GM23338 (cell line): ENCODE measurements at regions not wholly inside any gene's neighbourhood (a gene's known extent, or its start where the extent isn't known, plus 50 kb on each side); places are given as distances from the start of the nearest gene placed in this dataset.

Experiments used
- ATAC-seq: fragments of 200-7000 bp; cut with Tn5 transposase; 3 replicates; pipeline ENCODE4 v1.9.1; 2020
- DNase-seq: peaks from one replicate; pipeline ENCODE4 v3.0.0-alpha.2; 2015; ENCODE audit warnings: low spot score
- H2AFZ ChIP-seq: fragments of 200-600 bp; sonication (generic); 2 replicates; pipeline ENCODE4 v1.8.0; 2016; ENCODE audit warnings: antibody characterized with exemption, mild to moderate bottlenecking, moderate library complexity
- H3F3A ChIP-seq: fragments of 200-600 bp; sonication (generic); replicated peaks from 2 replicates; pipeline ENCODE4 v1.8.0; 2017; ENCODE audit warnings: antibody characterized with exemption, mixed run types, low read depth
- H3K27ac ChIP-seq: fragments of 200-600 bp; sonication (generic); 2 replicates; pipeline ENCODE4 v1.6.1; 2016; ENCODE audit warnings: low read depth
- H3K27me3 ChIP-seq: fragments of 200-600 bp; sonication (generic); 2 replicates; pipeline ENCODE4 v1.8.0; 2016; ENCODE audit warnings: mild to moderate bottlenecking, mixed run types, moderate library complexity; ENCODE audit not compliant: insufficient read depth
- H3K36me3 ChIP-seq: fragments of 200-600 bp; sonication (generic); 2 replicates; pipeline ENCODE4 v1.8.0; 2016; ENCODE audit warnings: mild to moderate bottlenecking; ENCODE audit not compliant: insufficient read depth
- H3K4me1 ChIP-seq: fragments of 200-600 bp; sonication (generic); 2 replicates; pipeline ENCODE4 v1.8.0; 2016; ENCODE audit warnings: mild to moderate bottlenecking, moderate library complexity; ENCODE audit not compliant: insufficient read depth
- H3K4me2 ChIP-seq: fragments of 200-600 bp; sonication (generic); 2 replicates; pipeline ENCODE4 v1.7.1; 2017; ENCODE audit warnings: mixed run types
- H3K4me3 ChIP-seq: fragments of 200-600 bp; sonication (generic); 2 replicates; pipeline ENCODE4 v1.6.1; 2016; ENCODE audit warnings: mixed run types
- H3K79me2 ChIP-seq: fragments of 200-600 bp; sonication (generic); replicated peaks from 2 replicates; pipeline ENCODE4 v1.8.0; 2017; ENCODE audit warnings: mild to moderate bottlenecking; ENCODE audit not compliant: insufficient read depth
- H3K9me2 ChIP-seq: fragments of 200-600 bp; sonication (generic); 2 replicates; pipeline ENCODE4 v1.8.0; 2017; ENCODE audit not compliant: insufficient read depth
- H4K20me1 ChIP-seq: fragments of 200-600 bp; sonication (generic); replicated peaks from 2 replicates; pipeline ENCODE4 v1.8.0; 2017; ENCODE audit warnings: mild to moderate bottlenecking; ENCODE audit not compliant: insufficient read depth
- H3K27ac Mint-ChIP-seq: 2 replicates; pipeline ENCODE4 v1.8.0; 2020; ENCODE audit warnings: inconsistent platforms, mild to moderate bottlenecking, moderate library complexity, mixed read lengths
- H3K27me3 Mint-ChIP-seq: 3 replicates; pipeline ENCODE4 v1.8.0; 2022; ENCODE audit warnings: low read depth, mild to moderate bottlenecking, moderate library complexity, mixed read lengths, inconsistent platforms; ENCODE audit not compliant: insufficient read depth, poor library complexity
- H3K36me3 Mint-ChIP-seq: 3 replicates; pipeline ENCODE4 v1.8.0; 2021; ENCODE audit warnings: low read depth, mild to moderate bottlenecking, inconsistent platforms, moderate library complexity, mixed read lengths
- H3K4me1 Mint-ChIP-seq: 3 replicates; pipeline ENCODE4 v1.8.0; 2020; ENCODE audit warnings: mild to moderate bottlenecking, inconsistent platforms, mixed read lengths
- H3K4me3 Mint-ChIP-seq: 3 replicates; pipeline ENCODE4 v1.8.0; 2021; ENCODE audit warnings: moderate library complexity, mild to moderate bottlenecking, inconsistent platforms, mixed read lengths
- H3K9me3 Mint-ChIP-seq: 3 replicates; pipeline ENCODE4 v1.8.0; 2020; ENCODE audit warnings: moderate library complexity, mild to moderate bottlenecking, inconsistent platforms, mixed read lengths
- JUNB ChIP-seq: IDR thresholded peaks from one replicate; pipeline ENCODE4 v1.6.1; 2016; ENCODE audit warnings: antibody characterized with exemption; ENCODE audit not compliant: unreplicated experiment
- NANOG ChIP-seq: IDR thresholded peaks from 2 replicates; pipeline ENCODE4 v1.6.1; 2016; ENCODE audit warnings: antibody characterized with exemption, borderline replicate concordance
- POLR2AphosphoS5 ChIP-seq: IDR thresholded peaks from 2 replicates; pipeline ENCODE4 v1.6.1; 2016; ENCODE audit warnings: antibody characterized with exemption, low read depth
- STAT1 ChIP-seq: IDR thresholded peaks from one replicate; pipeline ENCODE4 v1.6.1; 2016; ENCODE audit warnings: antibody characterized with exemption; ENCODE audit not compliant: unreplicated experiment
- ZNF114 ChIP-seq: fragments of 250-450 bp; sonication (Bioruptor Pico); IDR thresholded peaks from 2 replicates; pipeline ENCODE4 v1.5.0; 2020; ENCODE audit warnings: mild to moderate bottlenecking, moderate library complexity
- ZNF331 ChIP-seq: fragments of 250-450 bp; sonication (Bioruptor Pico); IDR thresholded peaks from 2 replicates; pipeline ENCODE4 v1.5.0; 2020; ENCODE audit warnings: low read depth, mild to moderate bottlenecking, moderate library complexity
- TF ChIP-seq, protein P1 (sequence below): IDR thresholded peaks from 2 replicates; pipeline ENCODE4 v1.6.1; 2016; ENCODE audit warnings: antibody characterized with exemption
- TF ChIP-seq, protein P2 (sequence below), 2 experiments: fragments of 200-600 bp in 1 of 2; sonication (generic) in 1 of 2; conservative IDR thresholded peaks; 2 replicates each; pipeline versions ENCODE4 v1.5.1 to v1.6.1; 2016 to 2017; ENCODE audit warnings: antibody characterized with exemption in 2 of 2, low read depth in 2 of 2, mild to moderate bottlenecking in 2 of 2, moderate library complexity in 1 of 2
- TF ChIP-seq, protein P3 (sequence below): fragments of 250-450 bp; sonication (Bioruptor Pico); IDR thresholded peaks from 2 replicates; pipeline ENCODE4 v1.5.0; 2020; ENCODE audit warnings: mild to moderate bottlenecking, moderate library complexity

DNA sequence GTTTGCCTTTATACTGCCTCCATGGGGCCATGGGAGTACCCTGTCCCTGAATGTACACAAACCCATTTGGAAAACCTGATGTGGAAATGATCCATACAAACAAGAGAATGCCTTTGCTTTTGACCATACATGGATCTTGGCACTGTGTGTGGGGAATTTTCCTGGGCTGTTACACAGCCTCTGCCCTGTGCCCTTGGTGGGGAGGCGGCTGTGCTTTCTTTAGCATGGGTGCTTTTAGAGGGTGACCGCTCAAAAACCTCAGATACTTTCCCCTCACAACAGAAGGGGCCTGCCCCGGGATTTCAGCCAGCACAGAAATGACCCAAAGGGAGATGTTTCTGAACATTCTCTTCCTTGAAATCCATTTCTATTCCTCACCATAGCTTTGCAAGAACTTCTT, 194.8 kb downstream of the LMO4 start:
- peaks cover 8% of the 10 kb centered on the region; the same call in 2 of the 3 replicates for H3K4me1 Mint-ChIP-seq
- no peak for ATAC-seq
- TF ChIP-seq NANOG (no peak), POLR2AphosphoS5 (no peak), JUNB (no peak), STAT1 (no peak), ZNF331 (CRISPR knock-in tag) (no peak), ZNF114 (no peak)
- TF ChIP-seq, protein P1, sequence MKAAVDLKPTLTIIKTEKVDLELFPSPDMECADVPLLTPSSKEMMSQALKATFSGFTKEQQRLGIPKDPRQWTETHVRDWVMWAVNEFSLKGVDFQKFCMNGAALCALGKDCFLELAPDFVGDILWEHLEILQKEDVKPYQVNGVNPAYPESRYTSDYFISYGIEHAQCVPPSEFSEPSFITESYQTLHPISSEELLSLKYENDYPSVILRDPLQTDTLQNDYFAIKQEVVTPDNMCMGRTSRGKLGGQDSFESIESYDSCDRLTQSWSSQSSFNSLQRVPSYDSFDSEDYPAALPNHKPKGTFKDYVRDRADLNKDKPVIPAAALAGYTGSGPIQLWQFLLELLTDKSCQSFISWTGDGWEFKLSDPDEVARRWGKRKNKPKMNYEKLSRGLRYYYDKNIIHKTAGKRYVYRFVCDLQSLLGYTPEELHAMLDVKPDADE: no peak
- TF ChIP-seq, protein P2, sequence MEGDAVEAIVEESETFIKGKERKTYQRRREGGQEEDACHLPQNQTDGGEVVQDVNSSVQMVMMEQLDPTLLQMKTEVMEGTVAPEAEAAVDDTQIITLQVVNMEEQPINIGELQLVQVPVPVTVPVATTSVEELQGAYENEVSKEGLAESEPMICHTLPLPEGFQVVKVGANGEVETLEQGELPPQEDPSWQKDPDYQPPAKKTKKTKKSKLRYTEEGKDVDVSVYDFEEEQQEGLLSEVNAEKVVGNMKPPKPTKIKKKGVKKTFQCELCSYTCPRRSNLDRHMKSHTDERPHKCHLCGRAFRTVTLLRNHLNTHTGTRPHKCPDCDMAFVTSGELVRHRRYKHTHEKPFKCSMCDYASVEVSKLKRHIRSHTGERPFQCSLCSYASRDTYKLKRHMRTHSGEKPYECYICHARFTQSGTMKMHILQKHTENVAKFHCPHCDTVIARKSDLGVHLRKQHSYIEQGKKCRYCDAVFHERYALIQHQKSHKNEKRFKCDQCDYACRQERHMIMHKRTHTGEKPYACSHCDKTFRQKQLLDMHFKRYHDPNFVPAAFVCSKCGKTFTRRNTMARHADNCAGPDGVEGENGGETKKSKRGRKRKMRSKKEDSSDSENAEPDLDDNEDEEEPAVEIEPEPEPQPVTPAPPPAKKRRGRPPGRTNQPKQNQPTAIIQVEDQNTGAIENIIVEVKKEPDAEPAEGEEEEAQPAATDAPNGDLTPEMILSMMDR (conservative IDR thresholded peaks at IDR 0.05; ENCODE audit: low read depth in 2 of 2): no peak
- TF ChIP-seq, protein P3, sequence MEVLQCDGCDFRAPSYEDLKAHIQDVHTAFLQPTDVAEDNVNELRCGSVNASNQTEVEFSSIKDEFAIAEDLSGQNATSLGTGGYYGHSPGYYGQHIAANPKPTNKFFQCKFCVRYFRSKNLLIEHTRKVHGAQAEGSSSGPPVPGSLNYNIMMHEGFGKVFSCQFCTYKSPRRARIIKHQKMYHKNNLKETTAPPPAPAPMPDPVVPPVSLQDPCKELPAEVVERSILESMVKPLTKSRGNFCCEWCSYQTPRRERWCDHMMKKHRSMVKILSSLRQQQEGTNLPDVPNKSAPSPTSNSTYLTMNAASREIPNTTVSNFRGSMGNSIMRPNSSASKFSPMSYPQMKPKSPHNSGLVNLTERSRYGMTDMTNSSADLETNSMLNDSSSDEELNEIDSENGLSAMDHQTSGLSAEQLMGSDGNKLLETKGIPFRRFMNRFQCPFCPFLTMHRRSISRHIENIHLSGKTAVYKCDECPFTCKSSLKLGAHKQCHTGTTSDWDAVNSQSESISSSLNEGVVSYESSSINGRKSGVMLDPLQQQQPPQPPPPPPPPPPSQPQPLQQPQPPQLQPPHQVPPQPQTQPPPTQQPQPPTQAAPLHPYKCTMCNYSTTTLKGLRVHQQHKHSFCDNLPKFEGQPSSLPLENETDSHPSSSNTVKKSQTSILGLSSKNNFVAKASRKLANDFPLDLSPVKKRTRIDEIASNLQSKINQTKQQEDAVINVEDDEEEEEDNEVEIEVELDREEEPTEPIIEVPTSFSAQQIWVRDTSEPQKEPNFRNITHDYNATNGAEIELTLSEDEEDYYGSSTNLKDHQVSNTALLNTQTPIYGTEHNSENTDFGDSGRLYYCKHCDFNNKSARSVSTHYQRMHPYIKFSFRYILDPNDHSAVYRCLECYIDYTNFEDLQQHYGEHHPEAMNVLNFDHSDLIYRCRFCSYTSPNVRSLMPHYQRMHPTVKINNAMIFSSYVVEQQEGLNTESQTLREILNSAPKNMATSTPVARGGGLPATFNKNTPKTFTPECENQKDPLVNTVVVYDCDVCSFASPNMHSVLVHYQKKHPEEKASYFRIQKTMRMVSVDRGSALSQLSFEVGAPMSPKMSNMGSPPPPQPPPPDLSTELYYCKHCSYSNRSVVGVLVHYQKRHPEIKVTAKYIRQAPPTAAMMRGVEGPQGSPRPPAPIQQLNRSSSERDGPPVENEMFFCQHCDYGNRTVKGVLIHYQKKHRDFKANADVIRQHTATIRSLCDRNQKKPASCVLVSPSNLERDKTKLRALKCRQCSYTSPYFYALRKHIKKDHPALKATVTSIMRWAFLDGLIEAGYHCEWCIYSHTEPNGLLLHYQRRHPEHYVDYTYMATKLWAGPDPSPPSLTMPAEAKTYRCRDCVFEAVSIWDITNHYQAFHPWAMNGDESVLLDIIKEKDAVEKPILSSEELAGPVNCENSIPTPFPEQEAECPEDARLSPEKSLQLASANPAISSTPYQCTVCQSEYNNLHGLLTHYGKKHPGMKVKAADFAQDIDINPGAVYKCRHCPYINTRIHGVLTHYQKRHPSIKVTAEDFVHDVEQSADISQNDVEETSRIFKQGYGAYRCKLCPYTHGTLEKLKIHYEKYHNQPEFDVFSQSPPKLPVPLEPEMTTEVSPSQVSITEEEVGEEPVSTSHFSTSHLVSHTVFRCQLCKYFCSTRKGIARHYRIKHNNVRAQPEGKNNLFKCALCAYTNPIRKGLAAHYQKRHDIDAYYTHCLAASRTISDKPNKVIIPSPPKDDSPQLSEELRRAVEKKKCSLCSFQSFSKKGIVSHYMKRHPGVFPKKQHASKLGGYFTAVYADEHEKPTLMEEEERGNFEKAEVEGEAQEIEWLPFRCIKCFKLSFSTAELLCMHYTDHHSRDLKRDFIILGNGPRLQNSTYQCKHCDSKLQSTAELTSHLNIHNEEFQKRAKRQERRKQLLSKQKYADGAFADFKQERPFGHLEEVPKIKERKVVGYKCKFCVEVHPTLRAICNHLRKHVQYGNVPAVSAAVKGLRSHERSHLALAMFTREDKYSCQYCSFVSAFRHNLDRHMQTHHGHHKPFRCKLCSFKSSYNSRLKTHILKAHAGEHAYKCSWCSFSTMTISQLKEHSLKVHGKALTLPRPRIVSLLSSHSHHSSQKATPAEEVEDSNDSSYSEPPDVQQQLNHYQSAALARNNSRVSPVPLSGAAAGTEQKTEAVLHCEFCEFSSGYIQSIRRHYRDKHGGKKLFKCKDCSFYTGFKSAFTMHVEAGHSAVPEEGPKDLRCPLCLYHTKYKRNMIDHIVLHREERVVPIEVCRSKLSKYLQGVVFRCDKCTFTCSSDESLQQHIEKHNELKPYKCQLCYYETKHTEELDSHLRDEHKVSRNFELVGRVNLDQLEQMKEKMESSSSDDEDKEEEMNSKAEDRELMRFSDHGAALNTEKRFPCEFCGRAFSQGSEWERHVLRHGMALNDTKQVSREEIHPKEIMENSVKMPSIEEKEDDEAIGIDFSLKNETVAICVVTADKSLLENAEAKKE (CRISPR knock-in tag): no peak

More for the DNA sequence above, 194.8 kb downstream of the LMO4 start:
- H3K9me2 ChIP-seq: peaks cover 3% of the 10 kb centered on the region; the same call in 1 of the 2 replicates
- no peaks in the 10 kb centered on the region for H3K36me3 Mint-ChIP-seq
- no peak overlapping the region for H3K4me2 ChIP-seq
- H3K79me2 ChIP-seq: no peaks in the 10 kb centered on the region
- H3K4me3 Mint-ChIP-seq: no peak overlapping the region
- no peak for DNase-seq
- H3K27me3 Mint-ChIP-seq: no peaks in the 10 kb centered on the region
- H3K27ac Mint-ChIP-seq: no peak overlapping the region
- no peaks in the 10 kb centered on the region for H3F3A ChIP-seq
- H2AFZ ChIP-seq: peak overlapping the region; percentile 69; the same call in 1 of the 2 replicates
- no peaks in the 10 kb centered on the region; the same call in 2 of the 3 replicates for H3K9me3 Mint-ChIP-seq
- H3K27me3 ChIP-seq: no peaks in the 10 kb centered on the region
- H3K4me3 ChIP-seq: no peak overlapping the region
- no peaks in the 10 kb centered on the region for H3K36me3 ChIP-seq
- no peak overlapping the region for H3K27ac ChIP-seq
- H4K20me1 ChIP-seq: no peaks in the 10 kb centered on the region
- peaks cover 5% of the 10 kb centered on the region; the same call in 1 of the 2 replicates for H3K4me1 ChIP-seq
